ENCODE measurements at regions not wholly inside any gene's neighbourhood (a gene's known extent, or its start where the extent isn't known, plus 50 kb on each side); places are given as distances from the start of the nearest gene placed in this dataset.

GRCh38 chr18:11521853-11522252, 87.5 kb upstream of the SLC35G4 start:
- no peak for TF ChIP-seq POLR2A (IDR thresholded peaks at IDR 0.05)
- TF ChIP-seq CTCF (IDR thresholded peaks at IDR 0.05 in 4 of 5, conservative IDR thresholded peaks at IDR 0.05 in 1 of 5) = no peak

Measured in gastrocnemius medialis (tissue), 4 donors.